H9 (cell line): ENCODE measurements at regions not wholly inside any gene's neighbourhood (a gene's known extent, or its start where the extent isn't known, plus 50 kb on each side); places are given as distances from the start of the nearest gene placed in this dataset.

Source experiments
- DNase-seq: peaks from one replicate; pipeline ENCODE4 v3.0.0-alpha.2; 2017
- H2AFZ ChIP-seq: one replicate; pipeline ENCODE4 v1.6.1; 2013; ENCODE audit warnings: mild to moderate bottlenecking, low read length, control low read depth, moderate library complexity
- H2AK5ac ChIP-seq: 2 replicates; pipeline ENCODE4 v1.6.1; 2013; ENCODE audit warnings: low read length, control low read depth, mixed read lengths; ENCODE audit not compliant: insufficient read length
- H2BK120ac ChIP-seq: one replicate; pipeline ENCODE4 v1.6.1; 2013; ENCODE audit warnings: low read depth, mild to moderate bottlenecking, low read length, control low read depth, inconsistent platforms; ENCODE audit not compliant: poor library complexity, severe bottlenecking
- H2BK12ac ChIP-seq: 2 replicates; pipeline ENCODE4 v1.6.1; 2013; ENCODE audit warnings: low read length, control low read depth, mixed read lengths, low read depth; ENCODE audit not compliant: insufficient read length
- H2BK15ac ChIP-seq: 2 replicates; pipeline ENCODE4 v1.6.1; 2013; ENCODE audit warnings: low read depth, low read length, control low read depth
- H2BK20ac ChIP-seq: one replicate; pipeline ENCODE4 v1.6.1; 2013; ENCODE audit warnings: low read depth, mild to moderate bottlenecking, low read length, control low read depth, inconsistent platforms; ENCODE audit not compliant: poor library complexity, severe bottlenecking
- H2BK5ac ChIP-seq: 2 replicates; pipeline ENCODE4 v1.6.1; 2013; ENCODE audit warnings: low read length, control low read depth, mixed read lengths; ENCODE audit not compliant: insufficient read length
- H3K14ac ChIP-seq: 2 replicates; pipeline ENCODE4 v1.6.1; 2013; ENCODE audit warnings: low read length, control low read depth; ENCODE audit not compliant: insufficient read depth
- H3K18ac ChIP-seq: 2 replicates; pipeline ENCODE4 v1.6.1; 2013; ENCODE audit warnings: low read depth, mild to moderate bottlenecking, mixed read lengths, low read length, control low read depth; ENCODE audit not compliant: insufficient read length
- H3K23ac ChIP-seq: 2 replicates; pipeline ENCODE4 v1.6.1; 2013; ENCODE audit warnings: low read length, control low read depth, mixed read lengths, low read depth; ENCODE audit not compliant: insufficient read length
- H3K23me2 ChIP-seq: 2 replicates; pipeline ENCODE4 v1.6.1; 2013; ENCODE audit warnings: low read depth, mild to moderate bottlenecking, mixed read lengths, low read length, control low read depth; ENCODE audit not compliant: insufficient read length, poor library complexity, severe bottlenecking
- H3K27ac ChIP-seq: 2 replicates; pipeline ENCODE4 v1.5.1; 2013; ENCODE audit warnings: low read length, control low read depth, mixed read lengths, low read depth; ENCODE audit not compliant: insufficient read length
- H3K27me3 ChIP-seq: 2 replicates; pipeline ENCODE4 v1.6.1; 2013; ENCODE audit warnings: low read length, control low read depth, inconsistent platforms; ENCODE audit not compliant: insufficient read depth
- H3K4ac ChIP-seq: 2 replicates; pipeline ENCODE4 v1.6.1; 2013; ENCODE audit warnings: low read depth, mild to moderate bottlenecking, control low read depth, inconsistent platforms, low read length, moderate library complexity
- H3K4me1 ChIP-seq: 2 replicates; pipeline ENCODE4 v1.6.1; 2013; ENCODE audit warnings: low read length, control low read depth, inconsistent platforms; ENCODE audit not compliant: insufficient read depth
- H3K4me2 ChIP-seq: 2 replicates; pipeline ENCODE4 v1.6.1; 2013; ENCODE audit warnings: low read length, control low read depth, mixed read lengths; ENCODE audit not compliant: insufficient read length, insufficient read depth
- H3K56ac ChIP-seq: 2 replicates; pipeline ENCODE4 v1.6.1; 2013; ENCODE audit warnings: low read depth, mild to moderate bottlenecking, mixed read lengths, low read length, control low read depth; ENCODE audit not compliant: insufficient read length
- H3K79me1 ChIP-seq: 2 replicates; pipeline ENCODE4 v1.6.1; 2013; ENCODE audit warnings: low read depth, mild to moderate bottlenecking, moderate library complexity, low read length, control low read depth, inconsistent platforms; ENCODE audit not compliant: insufficient read depth, poor library complexity, severe bottlenecking
- H3K79me2 ChIP-seq: 2 replicates; pipeline ENCODE4 v1.6.1; 2013; ENCODE audit warnings: low read length, control low read depth, inconsistent platforms; ENCODE audit not compliant: insufficient read depth
- H3K9ac ChIP-seq: 2 replicates; pipeline ENCODE4 v1.6.1; 2013; ENCODE audit warnings: low read length, control low read depth, mixed read lengths; ENCODE audit not compliant: insufficient read length; ENCODE audit errors: extremely low read depth
- H3K9me3 ChIP-seq: one replicate; pipeline ENCODE4 v1.6.1; 2013; ENCODE audit warnings: low read depth, low read length, inconsistent platforms; ENCODE audit not compliant: control insufficient read depth
- H3T11ph ChIP-seq: one replicate; pipeline ENCODE4 v1.6.1; 2013; ENCODE audit warnings: mild to moderate bottlenecking, low read length, control low read depth, inconsistent platforms
- H4K20me1 ChIP-seq: one replicate; pipeline ENCODE4 v1.6.1; 2013; ENCODE audit not compliant: control insufficient read depth, insufficient read length, insufficient read depth
- H4K5ac ChIP-seq: 2 replicates; pipeline ENCODE4 v1.6.1; 2013; ENCODE audit warnings: low read depth, mild to moderate bottlenecking, mixed read lengths, low read length, control low read depth; ENCODE audit not compliant: insufficient read length
- H4K8ac ChIP-seq: replicated peaks from 2 replicates; pipeline ENCODE4 v1.6.1; 2013; ENCODE audit warnings: low read length, control low read depth, mixed read lengths, low read depth; ENCODE audit not compliant: insufficient read length
- H4K91ac ChIP-seq: 2 replicates; pipeline ENCODE4 v1.6.1; 2013; ENCODE audit warnings: low read depth, mild to moderate bottlenecking, moderate library complexity, mixed read lengths, low read length, control low read depth; ENCODE audit not compliant: insufficient read length
- H3K27ac Mint-ChIP-seq, 3 experiments: 2 replicates in 2 of 3; 3 replicates in 1 of 3; pipeline ENCODE4 v1.8.0; 2020 to 2021; ENCODE audit warnings: mixed read lengths in 3 of 3, mild to moderate bottlenecking in 1 of 3, moderate library complexity in 1 of 3
- H3K27me3 Mint-ChIP-seq: 2 replicates; pipeline ENCODE4 v1.8.0; 2021; ENCODE audit warnings: low read depth, mild to moderate bottlenecking, moderate library complexity, mixed read lengths
- H3K36me3 Mint-ChIP-seq, 3 experiments: 2 replicates in 2 of 3; 3 replicates in 1 of 3; pipeline ENCODE4 v1.8.0; 2020 to 2021; ENCODE audit warnings: low read depth in 3 of 3, mixed read lengths in 3 of 3; ENCODE audit not compliant: insufficient read depth in 1 of 3
- H3K4me1 Mint-ChIP-seq, 2 experiments: 2 replicates each; pipeline ENCODE4 v1.8.0; 2020; ENCODE audit warnings: mixed read lengths in 2 of 2
- H3K4me3 Mint-ChIP-seq, 2 experiments: 2 replicates in 1 of 2; 3 replicates in 1 of 2; pipeline ENCODE4 v1.8.0; 2020 to 2021; ENCODE audit warnings: mild to moderate bottlenecking in 2 of 2, mixed read lengths in 2 of 2, moderate library complexity in 1 of 2
- H3K9me3 Mint-ChIP-seq, 2 experiments: 2 replicates in 1 of 2; 3 replicates in 1 of 2; pipeline ENCODE4 v1.8.0; 2020; ENCODE audit warnings: mild to moderate bottlenecking in 2 of 2, mixed read lengths in 2 of 2, moderate library complexity in 1 of 2
- CTCF ChIP-seq: fragments of 200-600 bp; sonication (generic); conservative IDR thresholded peaks from 3 replicates; pipeline ENCODE4 v1.8.0; 2021; ENCODE audit warnings: antibody characterized with exemption, mild to moderate bottlenecking
- WGBS: extraction: QIAGEN DNeasy Blood & Tissue Kit; methylation state at CpG from one replicate; pipeline ENCODE4 v1.1.7; 2013; ENCODE audit warnings: missing lambda C conversion rate, low lambda C conversion rate, mixed read lengths; ENCODE audit not compliant: insufficient read length; ENCODE audit errors: extremely low coverage; 5-methylcytosine and 5-hydroxymethylcytosine counted together

GRCh38 chr12:118574288-118574687 lies 197.9 kb downstream of the SUDS3 start:
- peaks cover 2% of the 10 kb centered on the region; the same call in 1 of the 2 replicates for H3K27me3 Mint-ChIP-seq
- Histone ChIP-seq H2BK120ac (no peak overlapping the region), H3K27ac (no peak overlapping the region), H3K18ac (no peak overlapping the region), H2BK12ac (no peak overlapping the region), H3K4ac (no peak overlapping the region), H4K8ac (no peak overlapping the region), H4K5ac (no peak overlapping the region), H2AK5ac (no peak overlapping the region), H4K20me1 (no peaks in the 10 kb centered on the region), H2AFZ (no peak overlapping the region), H3K4me2 (no peak overlapping the region), H3K79me1 (no peaks in the 10 kb centered on the region), H3K9me3 (peaks cover 17% of the 10 kb centered on the region), H3K79me2 (no peaks in the 10 kb centered on the region; the same call in 1 of the 2 replicates), H3T11ph (no peak overlapping the region), H2BK5ac (no peak overlapping the region), H3K23ac (no peak overlapping the region), H3K4me1 (no peaks in the 10 kb centered on the region), H3K56ac (no peak overlapping the region), H3K9ac (no peak overlapping the region), H4K91ac (no peak overlapping the region), H3K23me2 (no peaks in the 10 kb centered on the region), H3K27me3 (no peaks in the 10 kb centered on the region), H2BK15ac (no peak overlapping the region), H3K14ac (no peak overlapping the region), H2BK20ac (no peak overlapping the region)
- H3K36me3 Mint-ChIP-seq: peaks cover 5 to 24% (median 5%) of the 10 kb centered on the region in 3 experiments
- H3K4me1 Mint-ChIP-seq: no peaks in the 10 kb centered on the region
- WGBS: no CpG with 5 or more reads among the region's 3 CpGs
- DNase-seq: no peak
- no peak overlapping the region for H3K27ac Mint-ChIP-seq
- H3K9me3 Mint-ChIP-seq: peaks cover 24 to 30% of the 10 kb centered on the region in 2 experiments
- H3K4me3 Mint-ChIP-seq: no peak overlapping the region
- no peak for TF ChIP-seq CTCF
